Adrenal gland (tissue), 5 donors: ENCODE measurements at regions not wholly inside any gene's neighbourhood (a gene's known extent, or its start where the extent isn't known, plus 50 kb on each side); places are given as distances from the start of the nearest gene placed in this dataset.

Experiments
- CTCF ChIP-seq, 6 experiments: fragments of 450-650 bp in 4 of 6; fragments of 200-600 bp in 2 of 6; sonication (generic) in 1 of 6; IDR thresholded peaks; 1 replicate in 5 of 6; 2 replicates in 1 of 6; pipeline versions ENCODE4 v1.5.1 to v1.8.0; 2016 to 2021; ENCODE audit warnings: antibody characterized with exemption in 6 of 6, mild to moderate bottlenecking in 2 of 6, moderate library complexity in 1 of 6
- POLR2A ChIP-seq, 2 donors: fragments of 450-650 bp; IDR thresholded peaks; one replicate each; pipeline ENCODE4 v1.6.1; 2017; ENCODE audit warnings: antibody characterized with exemption in 2 of 2, mild to moderate bottlenecking in 2 of 2, moderate library complexity in 1 of 2
- donor health status: DM: no; HTN: no; CAD: no.

GRCh38 chr9:87063871-87064270 is 116.6 kb upstream of the GAS1 start:
- TF ChIP-seq CTCF (IDR thresholded peaks at IDR 0.05) (no peak), POLR2A (IDR thresholded peaks at IDR 0.05) (no peak)
